ENCODE measurements at regions not wholly inside any gene's neighbourhood (a gene's known extent, or its start where the extent isn't known, plus 50 kb on each side); places are given as distances from the start of the nearest gene placed in this dataset.
A peak's percentile ranks its signal among the peaks of the same experiment; 100 is the strongest.

DNA sequence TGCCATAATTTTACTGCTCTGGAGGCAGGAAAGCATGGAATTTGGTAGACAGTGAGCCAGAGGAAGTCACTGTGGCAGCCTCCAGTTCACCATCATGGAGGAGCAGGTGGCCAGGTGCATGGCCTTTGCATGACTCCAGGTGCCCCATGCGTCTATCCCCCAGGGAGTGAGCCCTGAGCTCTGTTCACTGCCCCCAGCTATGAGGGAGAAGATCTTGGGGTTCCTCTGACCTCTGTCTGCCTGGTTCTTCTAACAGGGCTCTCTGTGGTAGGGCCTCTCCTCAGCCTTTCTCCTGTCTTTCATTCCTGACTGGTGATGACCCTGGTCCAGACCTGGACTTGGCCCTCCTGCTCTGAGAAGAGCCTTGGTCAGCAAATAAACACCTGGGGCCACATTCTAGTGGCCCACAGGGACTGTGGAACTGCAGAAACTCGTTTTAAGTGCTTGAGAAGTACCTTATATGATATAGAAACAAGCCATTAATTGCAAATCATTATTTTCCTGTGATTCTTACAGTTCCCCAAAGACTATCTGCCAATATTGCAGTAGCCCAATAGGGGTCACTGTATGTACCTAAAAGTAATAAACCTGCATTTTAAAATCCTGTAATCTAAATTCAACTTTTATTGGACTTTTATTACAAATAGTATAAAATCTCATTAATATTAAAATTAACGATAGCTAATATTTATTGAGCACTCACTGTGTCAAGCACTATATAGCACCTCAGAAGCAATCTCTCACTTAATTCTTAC lies 120.0 kb upstream of the SYT13 start:
- TF ChIP-seq CTCF (conservative IDR thresholded peaks at IDR 0.05) (peak; percentile 66), ZFX (IDR thresholded peaks at IDR 0.05) (no peak)

Measured in C4-2B (cell line).